ENCODE measurements at regions not wholly inside any gene's neighbourhood (a gene's known extent, or its start where the extent isn't known, plus 50 kb on each side); places are given as distances from the start of the nearest gene placed in this dataset.
"Not testable (repeated sequence)": the region's sequence is repeated elsewhere in the genome, so short reads cannot be mapped to it uniquely, and the experiment has no call there.

GRCh38 chr3:87873136-87873535 lies 185.7 kb downstream of the CGGBP1 start:
- no peak for DNase-seq (ENCODE audit: low spot score)

- no peak for DNase-seq (ENCODE audit: low spot score)
Measured at GRCh38 chr3:87867001-87867400, 191.8 kb downstream of the CGGBP1 start.

- DNase-seq (ENCODE audit: low spot score): peak; percentile 8
Measured at GRCh38 chr3:87856126-87856525, 202.7 kb downstream of the CGGBP1 start.

- peak; percentile 17 for DNase-seq (ENCODE audit: low spot score)
Measured at GRCh38 chr3:87855616-87856015, 203.2 kb downstream of the CGGBP1 start.

GRCh38 chr3:87855211-87855610 lies 203.6 kb downstream of the CGGBP1 start:
- DNase-seq (ENCODE audit: low spot score): no peak

- no peak for DNase-seq (ENCODE audit: low spot score)
Measured at GRCh38 chr3:87848003-87848402, 210.8 kb downstream of the CGGBP1 start.

- no peak for DNase-seq (ENCODE audit: low spot score)
Measured at GRCh38 chr3:87837076-87837475, 221.7 kb downstream of the CGGBP1 start.

GRCh38 chr3:87836026-87836425 lies 222.8 kb downstream of the CGGBP1 start:
- DNase-seq (ENCODE audit: low spot score): no peak

GRCh38 chr3:87835236-87835635 lies 223.6 kb downstream of the CGGBP1 start:
- no peak for DNase-seq (ENCODE audit: low spot score)

GRCh38 chr3:87834327-87834726 lies 224.5 kb downstream of the CGGBP1 start:
- no peak for DNase-seq (ENCODE audit: low spot score)

- no peak for DNase-seq (ENCODE audit: low spot score)
Measured at GRCh38 chr3:87833039-87833377, 225.8 kb downstream of the CGGBP1 start.

GRCh38 chr3:87828046-87828445 lies 230.8 kb downstream of the CGGBP1 start:
- DNase-seq (ENCODE audit: low spot score): no peak

- DNase-seq (ENCODE audit: low spot score): no peak
Measured at GRCh38 chr3:87822563-87822962, 236.2 kb downstream of the CGGBP1 start.

- not testable (repeated sequence) for DNase-seq (ENCODE audit: low spot score)
Measured at GRCh38 chr3:87813503-87813902, 245.3 kb downstream of the CGGBP1 start.

GRCh38 chr3:87811953-87812352 lies 246.9 kb downstream of the CGGBP1 start:
- DNase-seq (ENCODE audit: low spot score): no peak

GRCh38 chr3:87810452-87811016 lies 248.3 kb downstream of the CGGBP1 start:
- no peak for DNase-seq (ENCODE audit: low spot score)

- DNase-seq (ENCODE audit: low spot score): no peak
Measured at GRCh38 chr3:87805670-87806069, 253.1 kb downstream of the CGGBP1 start.

- DNase-seq (ENCODE audit: low spot score): no peak
Measured at GRCh38 chr3:87801409-87801808, 257.4 kb downstream of the CGGBP1 start.

- DNase-seq (ENCODE audit: low spot score): no peak
Measured at GRCh38 chr3:87800516-87800915, 258.3 kb downstream of the CGGBP1 start.

- DNase-seq (ENCODE audit: low spot score): no peak
Measured at GRCh38 chr3:87798567-87798947, 260.2 kb downstream of the CGGBP1 start.

- no peak for DNase-seq (ENCODE audit: low spot score)
Measured at GRCh38 chr3:87797872-87798566, 260.8 kb downstream of the CGGBP1 start.

GRCh38 chr3:87796843-87797185 lies 262.0 kb downstream of the CGGBP1 start:
- DNase-seq (ENCODE audit: low spot score): no peak

GRCh38 chr3:87796137-87796842 lies 262.5 kb downstream of the CGGBP1 start:
- no peak for DNase-seq (ENCODE audit: low spot score)

- DNase-seq (ENCODE audit: low spot score): no peak
Measured at GRCh38 chr3:87795701-87796100, 263.1 kb downstream of the CGGBP1 start.

All from hepatic stellate cell (primary cell).